ENCODE measurements at regions not wholly inside any gene's neighbourhood (a gene's known extent, or its start where the extent isn't known, plus 50 kb on each side); places are given as distances from the start of the nearest gene placed in this dataset.
A peak's percentile ranks its signal among the peaks of the same experiment; 100 is the strongest.

GRCh38 chr15:95417761-95418160 lies 912.7 kb upstream of the NR2F2 start:
- no peak for DNase-seq

GRCh38 chr15:95422255-95422654 lies 908.2 kb upstream of the NR2F2 start:
- DNase-seq: no peak

- DNase-seq: no peak
Measured at GRCh38 chr15:95425859-95426258, 904.6 kb upstream of the NR2F2 start.

- DNase-seq: no peak
Measured at GRCh38 chr15:95429345-95429744, 901.2 kb upstream of the NR2F2 start.

- DNase-seq: no peak
Measured at GRCh38 chr15:95431518-95431917, 899.0 kb upstream of the NR2F2 start.

- no peak for DNase-seq
Measured at GRCh38 chr15:95432878-95433405, 897.6 kb upstream of the NR2F2 start.

- DNase-seq: no peak
Measured at GRCh38 chr15:95439922-95440376, 890.6 kb upstream of the NR2F2 start.

GRCh38 chr15:95440712-95441111 lies 889.8 kb upstream of the NR2F2 start:
- DNase-seq: no peak

- no peak for DNase-seq
Measured at GRCh38 chr15:95442107-95442719, 888.3 kb upstream of the NR2F2 start.

GRCh38 chr15:95444860-95445259 lies 885.6 kb upstream of the NR2F2 start:
- no peak for DNase-seq

GRCh38 chr15:95446854-95447253 lies 883.6 kb upstream of the NR2F2 start:
- no peak for DNase-seq

- no peak for DNase-seq
Measured at GRCh38 chr15:95447486-95447885, 883.0 kb upstream of the NR2F2 start.

- DNase-seq: no peak
Measured at GRCh38 chr15:95448531-95449229, 881.8 kb upstream of the NR2F2 start.

- DNase-seq: no peak
Measured at GRCh38 chr15:95449230-95449628, 881.3 kb upstream of the NR2F2 start.

GRCh38 chr15:95450413-95450812 lies 880.1 kb upstream of the NR2F2 start:
- peak in 1 of 2 experiments; percentile 1 for DNase-seq

- no peak for DNase-seq
Measured at GRCh38 chr15:95451938-95452337, 878.6 kb upstream of the NR2F2 start.

- no peak for DNase-seq
Measured at GRCh38 chr15:95454403-95455262, 875.9 kb upstream of the NR2F2 start.

- no peak for DNase-seq
Measured at GRCh38 chr15:95457520-95457919, 873.0 kb upstream of the NR2F2 start.

GRCh38 chr15:95458721-95459120 lies 871.8 kb upstream of the NR2F2 start:
- DNase-seq: no peak

- no peak for DNase-seq
Measured at GRCh38 chr15:95459273-95459672, 871.2 kb upstream of the NR2F2 start.

- no peak for DNase-seq
Measured at GRCh38 chr15:95464509-95464908, 866.0 kb upstream of the NR2F2 start.

- no peak for DNase-seq
Measured at GRCh38 chr15:95468820-95469219, 861.7 kb upstream of the NR2F2 start.

- no peak for DNase-seq
Measured at GRCh38 chr15:95469496-95470000, 861.0 kb upstream of the NR2F2 start.
